CD8-positive, alpha-beta memory T cell (primary cell): ENCODE measurements at regions not wholly inside any gene's neighbourhood (a gene's known extent, or its start where the extent isn't known, plus 50 kb on each side); places are given as distances from the start of the nearest gene placed in this dataset.
"Not testable (repeated sequence)": the region's sequence is repeated elsewhere in the genome, so short reads cannot be mapped to it uniquely, and the experiment has no call there.

Experiments
- CTCF ChIA-PET: fragments of 350-600 bp; sonication (Branson Sonifier 250); formaldehyde crosslinking; loops from one replicate; lab custom pipeline; 2021; ENCODE audit warnings: antibody characterized with exemption; lab: Charles Lee
- POLR2A ChIA-PET: fragments of 350-600 bp; sonication (Branson Sonifier 250); formaldehyde crosslinking; loops from one replicate; lab custom pipeline; 2021; ENCODE audit warnings: antibody characterized with exemption; lab: Charles Lee
- DNase-seq, 5 donors: peaks; one replicate each; pipeline versions ENCODE4 v3.0.0 to v3.0.0-alpha.2; 2020 to 2022; ENCODE audit warnings: mixed read lengths in 1 of 5
- H3K27ac ChIP-seq: one replicate; pipeline ENCODE4 v1.7.0; 2013; ENCODE audit warnings: low read depth, mild to moderate bottlenecking, low read length, moderate library complexity
- H3K27me3 ChIP-seq: 2 replicates; pipeline ENCODE4 v1.7.0; 2013; ENCODE audit warnings: low read length, mild to moderate bottlenecking; ENCODE audit not compliant: insufficient read depth, poor library complexity, severe bottlenecking
- H3K36me3 ChIP-seq: 2 replicates; pipeline ENCODE4 v1.7.0; 2013; ENCODE audit warnings: mild to moderate bottlenecking, low read length, moderate library complexity; ENCODE audit not compliant: insufficient read depth
- H3K4me1 ChIP-seq: 2 replicates; pipeline ENCODE4 v1.7.0; 2013; ENCODE audit warnings: mild to moderate bottlenecking, low read length, moderate library complexity; ENCODE audit not compliant: insufficient read depth
- H3K4me3 ChIP-seq: 2 replicates; pipeline ENCODE4 v1.7.0; 2013; ENCODE audit warnings: mild to moderate bottlenecking, low read length
- H3K9me3 ChIP-seq: 2 replicates; pipeline ENCODE4 v1.7.0; 2013; ENCODE audit warnings: mild to moderate bottlenecking, low read length
- H3K27ac Mint-ChIP-seq, 8 donors: one replicate each; pipeline ENCODE4 v1.8.0; 2020 to 2021; ENCODE audit warnings: mixed read lengths in 8 of 8, mild to moderate bottlenecking in 6 of 8, inconsistent platforms in 3 of 8, moderate library complexity in 3 of 8
- H3K27me3 Mint-ChIP-seq, 2 donors: one replicate each; pipeline ENCODE4 v1.8.0; 2020 to 2021; ENCODE audit warnings: mixed read lengths in 2 of 2, mild to moderate bottlenecking in 1 of 2, moderate library complexity in 1 of 2
- H3K36me3 Mint-ChIP-seq, 3 donors: one replicate each; pipeline ENCODE4 v1.8.0; 2020 to 2021; ENCODE audit warnings: mixed read lengths in 3 of 3, inconsistent platforms in 1 of 3, mild to moderate bottlenecking in 1 of 3
- H3K4me1 Mint-ChIP-seq, 3 donors: one replicate each; pipeline ENCODE4 v1.8.0; 2020 to 2021; ENCODE audit warnings: mixed read lengths in 3 of 3, inconsistent platforms in 1 of 3, mild to moderate bottlenecking in 1 of 3
- H3K4me3 Mint-ChIP-seq, 7 donors: one replicate each; pipeline ENCODE4 v1.8.0; 2020 to 2021; ENCODE audit warnings: mixed read lengths in 7 of 7, mild to moderate bottlenecking in 6 of 7, moderate library complexity in 4 of 7, inconsistent platforms in 2 of 7
- H3K9me3 Mint-ChIP-seq, 5 donors: one replicate each; pipeline ENCODE4 v1.8.0; 2020 to 2022; ENCODE audit warnings: mixed read lengths in 5 of 5, mild to moderate bottlenecking in 3 of 5, moderate library complexity in 2 of 5, inconsistent platforms in 1 of 5

- Histone ChIP-seq H3K4me1 (no peaks in the 10 kb centered on the region), H3K27ac (no peak overlapping the region), H3K27me3 (no peaks in the 10 kb centered on the region), H3K36me3 (no peaks in the 10 kb centered on the region), H3K9me3 (no peaks in the 10 kb centered on the region), H3K4me3 (no peak overlapping the region)
- peak overlapping the region in 1 of 7 donors; percentile 16 for H3K4me3 Mint-ChIP-seq
- peaks cover 37 to 61% (median 47%) of the 10 kb centered on the region in 5 donors for H3K9me3 Mint-ChIP-seq
- DNase-seq = no peak
- H3K36me3 Mint-ChIP-seq = peaks cover 0 to 50% (median 5%) of the 10 kb centered on the region in 3 donors
- ChIA-PET POLR2A (no interaction called here), CTCF (no interaction called here)
- no peak overlapping the region for H3K27ac Mint-ChIP-seq
- H3K27me3 Mint-ChIP-seq = no peaks in the 10 kb centered on the region
- H3K4me1 Mint-ChIP-seq = no peaks in the 10 kb centered on the region
These were observed 836.7 kb downstream of the SLITRK5 start for GRCh38 chr13:88507909-88508308.

- H3K4me3 ChIP-seq, POLR2A ChIA-PET: not testable (repeated sequence)
These were observed 841.8 kb downstream of the SLITRK5 start for GRCh38 chr13:88512993-88513392.

GRCh38 chr13:88526186-88526852 lies 855.1 kb downstream of the SLITRK5 start:
- ChIA-PET CTCF (no interaction called here), POLR2A (no interaction called here)
- no peaks in the 10 kb centered on the region for H3K27me3 Mint-ChIP-seq
- H3K4me3 ChIP-seq = no peak overlapping the region
- no peak overlapping the region for H3K27ac ChIP-seq
- no peaks in the 10 kb centered on the region for H3K4me1 ChIP-seq
- H3K36me3 ChIP-seq = no peaks in the 10 kb centered on the region
- no peak overlapping the region for H3K4me3 Mint-ChIP-seq
- H3K27ac Mint-ChIP-seq = no peak overlapping the region
- no peaks in the 10 kb centered on the region for H3K4me1 Mint-ChIP-seq
- no peaks in the 10 kb centered on the region for H3K9me3 ChIP-seq
- no peaks in the 10 kb centered on the region for H3K27me3 ChIP-seq
- H3K36me3 Mint-ChIP-seq = peaks cover 0 to 1% (median 0%) of the 10 kb centered on the region in 3 donors
- DNase-seq = no peak
- peaks cover 0 to 13% (median 3%) of the 10 kb centered on the region in 5 donors for H3K9me3 Mint-ChIP-seq

More at GRCh38 chr13:88512993-88513392, 841.8 kb downstream of the SLITRK5 start:
- DNase-seq, H3K36me3 ChIP-seq, H3K27me3 ChIP-seq, CTCF ChIA-PET, H3K9me3 ChIP-seq, H3K27ac ChIP-seq, H3K4me3 Mint-ChIP-seq, H3K4me1 Mint-ChIP-seq, H3K4me1 ChIP-seq, H3K27ac Mint-ChIP-seq, H3K27me3 Mint-ChIP-seq: not testable (repeated sequence)
- Mint-ChIP-seq H3K36me3 (peaks cover 0 to 16% (median 0%) of the 10 kb centered on the region in 3 donors), H3K9me3 (peaks cover 26 to 50% (median 30%) of the 10 kb centered on the region in 5 donors)

- no peak for DNase-seq
- Mint-ChIP-seq H3K9me3 (peaks cover 0 to 13% (median 3%) of the 10 kb centered on the region in 5 donors), H3K27ac (no peak overlapping the region), H3K36me3 (peaks cover 0 to 1% (median 0%) of the 10 kb centered on the region in 3 donors), H3K4me3 (no peak overlapping the region), H3K4me1 (no peaks in the 10 kb centered on the region), H3K27me3 (no peaks in the 10 kb centered on the region)
- ChIA-PET CTCF (no interaction called here), POLR2A (no interaction called here)
- Histone ChIP-seq H3K9me3 (no peaks in the 10 kb centered on the region), H3K27ac (no peak overlapping the region), H3K4me1 (no peaks in the 10 kb centered on the region), H3K4me3 (no peak overlapping the region), H3K36me3 (no peaks in the 10 kb centered on the region), H3K27me3 (no peaks in the 10 kb centered on the region)
These were observed 855.7 kb downstream of the SLITRK5 start for GRCh38 chr13:88526853-88527215.

GRCh38 chr13:88541994-88542393 lies 870.8 kb downstream of the SLITRK5 start:
- ChIA-PET POLR2A (no interaction called here), CTCF (no interaction called here)
- no peaks in the 10 kb centered on the region for H3K36me3 ChIP-seq
- H3K27me3 ChIP-seq = no peaks in the 10 kb centered on the region
- no peak overlapping the region for H3K4me3 ChIP-seq
- Mint-ChIP-seq H3K27me3 (no peaks in the 10 kb centered on the region), H3K4me1 (no peaks in the 10 kb centered on the region), H3K4me3 (no peak overlapping the region), H3K9me3 (peaks cover 0 to 18% (median 5%) of the 10 kb centered on the region in 5 donors), H3K27ac (no peak overlapping the region), H3K36me3 (no peaks in the 10 kb centered on the region)
- DNase-seq = no peak
- no peaks in the 10 kb centered on the region for H3K9me3 ChIP-seq
- no peaks in the 10 kb centered on the region for H3K4me1 ChIP-seq
- H3K27ac ChIP-seq = no peak overlapping the region

- H3K9me3 Mint-ChIP-seq = peaks cover 0 to 22% (median 4%) of the 10 kb centered on the region in 5 donors
- Histone ChIP-seq H3K4me1 (no peaks in the 10 kb centered on the region), H3K9me3 (no peaks in the 10 kb centered on the region), H3K27me3 (no peaks in the 10 kb centered on the region), H3K27ac (no peak overlapping the region), H3K36me3 (no peaks in the 10 kb centered on the region), H3K4me3 (no peak overlapping the region)
- no peaks in the 10 kb centered on the region for H3K4me1 Mint-ChIP-seq
- no peak for DNase-seq
- no peak overlapping the region for H3K4me3 Mint-ChIP-seq
- no peak overlapping the region for H3K27ac Mint-ChIP-seq
- ChIA-PET CTCF (no interaction called here), POLR2A (no interaction called here)
- H3K27me3 Mint-ChIP-seq = no peaks in the 10 kb centered on the region
- H3K36me3 Mint-ChIP-seq = no peaks in the 10 kb centered on the region
These were observed 873.7 kb downstream of the SLITRK5 start for GRCh38 chr13:88544836-88545235.

GRCh38 chr13:88552966-88553365 lies 881.8 kb downstream of the SLITRK5 start:
- no peak overlapping the region for H3K27ac ChIP-seq
- ChIA-PET CTCF (no interaction called here), POLR2A (no interaction called here)
- no peaks in the 10 kb centered on the region for H3K36me3 ChIP-seq
- H3K27ac Mint-ChIP-seq = peak overlapping the region in 1 of 8 donors; percentile 4
- no peak overlapping the region for H3K4me3 Mint-ChIP-seq
- no peaks in the 10 kb centered on the region for H3K9me3 ChIP-seq
- H3K9me3 Mint-ChIP-seq = peaks cover 0 to 25% (median 0%) of the 10 kb centered on the region in 5 donors
- no peaks in the 10 kb centered on the region for H3K27me3 Mint-ChIP-seq
- H3K4me3 ChIP-seq = no peak overlapping the region
- DNase-seq = no peak
- no peaks in the 10 kb centered on the region for H3K36me3 Mint-ChIP-seq
- no peaks in the 10 kb centered on the region for H3K4me1 ChIP-seq
- no peaks in the 10 kb centered on the region for H3K27me3 ChIP-seq
- H3K4me1 Mint-ChIP-seq = peaks cover 0 to 7% (median 0%) of the 10 kb centered on the region in 3 donors

- Histone ChIP-seq H3K27ac (no peak overlapping the region), H3K36me3 (no peaks in the 10 kb centered on the region), H3K4me1 (no peaks in the 10 kb centered on the region), H3K4me3 (no peak overlapping the region), H3K9me3 (no peaks in the 10 kb centered on the region), H3K27me3 (no peaks in the 10 kb centered on the region)
- Mint-ChIP-seq H3K36me3 (no peaks in the 10 kb centered on the region), H3K4me3 (no peak overlapping the region), H3K4me1 (no peaks in the 10 kb centered on the region), H3K27ac (no peak overlapping the region), H3K9me3 (peaks cover 2 to 17% (median 8%) of the 10 kb centered on the region in 5 donors), H3K27me3 (no peaks in the 10 kb centered on the region)
- ChIA-PET CTCF (no interaction called here), POLR2A (no interaction called here)
- DNase-seq = no peak
These were observed 894.4 kb downstream of the SLITRK5 start for GRCh38 chr13:88565566-88565965.
